ENCODE measurements at regions not wholly inside any gene's neighbourhood (a gene's known extent, or its start where the extent isn't known, plus 50 kb on each side); places are given as distances from the start of the nearest gene placed in this dataset.
"Not testable (repeated sequence)": the region's sequence is repeated elsewhere in the genome, so short reads cannot be mapped to it uniquely, and the experiment has no call there.

DNA sequence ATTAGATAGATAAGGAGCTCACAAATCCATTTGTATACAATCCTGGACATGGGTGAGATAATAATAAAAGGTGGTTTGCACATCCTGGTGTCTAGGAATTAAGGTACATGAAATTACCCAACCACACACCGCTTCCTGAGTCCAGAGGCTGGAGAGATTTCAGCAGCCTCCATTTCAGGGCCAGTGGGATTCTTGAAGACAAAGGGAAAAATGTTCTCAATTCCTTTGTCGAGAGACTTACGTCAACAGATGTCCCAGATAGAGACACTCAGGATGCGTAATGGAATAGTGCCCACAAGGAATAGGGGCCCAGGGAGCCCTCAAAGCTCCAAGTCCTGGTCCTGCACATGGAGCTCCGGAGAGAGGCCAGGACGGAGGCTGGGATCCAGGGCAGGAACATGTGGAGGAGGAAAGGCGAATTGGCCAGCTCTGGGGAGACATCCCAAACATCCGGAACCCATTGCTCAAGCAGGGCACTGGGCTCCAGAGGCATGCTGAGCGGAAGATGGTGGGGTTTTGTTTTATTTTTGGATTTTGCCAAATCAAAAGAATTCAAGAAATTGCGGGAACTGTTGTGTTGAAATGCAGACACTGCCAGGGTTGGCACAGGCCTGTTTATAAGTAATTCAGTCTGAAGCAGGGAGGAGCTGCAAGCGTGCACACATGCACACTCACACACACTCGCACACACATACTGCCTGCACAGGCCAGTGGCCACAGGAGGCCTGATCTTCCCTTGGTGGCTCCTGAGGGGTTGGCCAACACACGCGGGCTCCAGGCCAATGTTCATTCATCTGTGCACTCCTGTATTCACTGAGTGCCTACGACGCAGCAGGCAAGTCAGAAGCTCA, 97.2 kb downstream of the NOG start:
- no peak for DNase-seq (ENCODE audit: low read depth in 3 of 3)

DNA sequence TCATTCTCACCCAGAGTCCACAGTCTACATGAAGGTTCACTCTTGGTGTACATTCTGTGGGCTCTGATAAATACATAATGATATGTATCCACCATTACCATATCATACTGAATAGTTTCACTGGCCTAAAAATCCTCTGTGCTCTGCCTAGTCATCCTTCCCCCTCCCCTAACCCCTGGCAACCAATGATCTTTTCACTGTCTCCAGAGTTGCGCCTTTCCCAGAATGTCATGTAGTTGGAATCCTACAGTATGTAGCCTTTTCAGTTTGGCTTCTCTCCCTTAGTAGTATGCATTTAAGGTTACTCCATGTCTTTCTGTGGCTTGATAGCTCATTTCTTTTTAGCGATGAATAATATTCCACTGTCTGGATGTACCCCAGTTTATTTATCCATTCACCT, 101.3 kb downstream of the NOG start:
- no peak for DNase-seq (ENCODE audit: low read depth in 3 of 3)

DNA sequence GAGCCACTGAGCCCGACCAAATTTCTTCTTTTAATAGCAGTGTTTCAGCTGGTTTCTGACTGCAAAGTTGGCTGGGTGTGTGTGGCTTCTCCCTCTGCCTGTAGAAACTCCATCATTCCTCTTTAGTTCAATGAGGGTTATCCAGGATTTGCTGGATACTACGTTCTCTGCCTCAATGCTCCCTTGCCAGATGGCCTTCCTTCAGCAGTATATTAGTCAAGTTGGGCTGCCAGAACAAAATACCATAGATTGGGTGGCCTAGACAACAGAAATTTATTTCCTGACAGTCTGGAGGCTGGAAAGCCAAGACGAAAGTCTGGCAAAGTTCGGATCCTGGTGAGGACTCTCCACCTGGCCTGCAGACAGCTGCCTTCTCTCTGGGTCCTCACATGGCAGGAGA, 103.7 kb downstream of the NOG start:
- DNase-seq (ENCODE audit: low read depth in 3 of 3): no peak

DNA sequence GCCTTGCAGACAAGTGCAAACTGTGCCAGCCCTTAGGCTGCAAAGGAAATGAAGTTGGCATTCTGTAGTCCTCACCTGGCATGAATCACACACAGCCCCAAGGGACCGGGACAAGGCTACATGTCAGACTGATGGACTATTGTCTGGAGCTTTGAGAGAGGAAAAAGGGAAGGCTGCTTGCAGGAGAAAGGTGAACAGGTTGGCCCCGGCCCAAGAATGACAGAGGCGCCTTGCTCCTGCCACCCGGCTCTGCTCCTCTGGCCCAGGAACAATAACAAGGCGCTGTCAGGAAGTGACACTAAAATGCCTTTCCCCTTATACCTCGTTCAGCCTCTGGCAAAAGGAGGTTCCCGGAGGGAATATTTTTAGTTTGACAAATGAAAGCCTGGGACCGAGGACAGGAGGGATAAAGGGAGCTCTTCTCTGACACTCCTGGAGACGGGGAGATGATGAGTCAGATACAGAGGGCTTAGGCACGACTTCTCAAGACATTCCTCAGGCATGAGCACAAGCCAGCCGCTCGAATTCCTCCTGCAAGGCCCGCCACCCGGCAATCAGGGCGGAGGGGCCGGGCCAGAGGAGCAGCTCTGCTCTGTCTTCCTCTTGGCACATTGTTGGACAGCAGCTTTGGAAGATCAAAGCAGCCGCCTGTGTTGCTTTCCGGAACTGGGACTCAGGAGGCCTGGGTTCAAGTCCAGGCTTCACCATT, 105.8 kb downstream of the NOG start:
- no peak for DNase-seq (ENCODE audit: low read depth in 3 of 3)

DNA sequence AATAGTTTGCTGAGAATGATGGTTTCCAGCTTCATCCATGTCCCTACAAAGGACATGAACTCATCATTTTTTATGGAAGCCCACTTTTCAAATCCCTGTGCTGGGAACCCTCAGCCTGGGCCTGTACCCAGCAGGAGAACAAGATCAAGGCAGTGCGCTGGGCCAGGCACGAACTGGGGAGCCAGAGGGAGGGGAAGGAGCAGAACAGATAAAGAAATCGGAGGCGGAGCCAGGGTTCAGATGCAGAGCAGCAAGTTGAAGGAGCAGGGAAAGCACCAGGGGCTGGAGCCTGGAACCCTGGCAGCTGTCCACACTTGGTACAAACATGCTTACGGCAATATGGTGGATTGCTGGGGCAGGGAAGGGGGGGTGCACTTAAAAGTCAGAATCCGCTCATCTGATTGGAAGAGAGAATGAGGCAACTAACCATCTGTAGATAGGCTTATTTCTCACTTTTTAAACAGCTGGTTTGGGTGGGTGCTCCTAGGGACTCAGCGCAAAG, 107.5 kb downstream of the NOG start:
- DNase-seq (ENCODE audit: low read depth in 3 of 3): no peak

DNA sequence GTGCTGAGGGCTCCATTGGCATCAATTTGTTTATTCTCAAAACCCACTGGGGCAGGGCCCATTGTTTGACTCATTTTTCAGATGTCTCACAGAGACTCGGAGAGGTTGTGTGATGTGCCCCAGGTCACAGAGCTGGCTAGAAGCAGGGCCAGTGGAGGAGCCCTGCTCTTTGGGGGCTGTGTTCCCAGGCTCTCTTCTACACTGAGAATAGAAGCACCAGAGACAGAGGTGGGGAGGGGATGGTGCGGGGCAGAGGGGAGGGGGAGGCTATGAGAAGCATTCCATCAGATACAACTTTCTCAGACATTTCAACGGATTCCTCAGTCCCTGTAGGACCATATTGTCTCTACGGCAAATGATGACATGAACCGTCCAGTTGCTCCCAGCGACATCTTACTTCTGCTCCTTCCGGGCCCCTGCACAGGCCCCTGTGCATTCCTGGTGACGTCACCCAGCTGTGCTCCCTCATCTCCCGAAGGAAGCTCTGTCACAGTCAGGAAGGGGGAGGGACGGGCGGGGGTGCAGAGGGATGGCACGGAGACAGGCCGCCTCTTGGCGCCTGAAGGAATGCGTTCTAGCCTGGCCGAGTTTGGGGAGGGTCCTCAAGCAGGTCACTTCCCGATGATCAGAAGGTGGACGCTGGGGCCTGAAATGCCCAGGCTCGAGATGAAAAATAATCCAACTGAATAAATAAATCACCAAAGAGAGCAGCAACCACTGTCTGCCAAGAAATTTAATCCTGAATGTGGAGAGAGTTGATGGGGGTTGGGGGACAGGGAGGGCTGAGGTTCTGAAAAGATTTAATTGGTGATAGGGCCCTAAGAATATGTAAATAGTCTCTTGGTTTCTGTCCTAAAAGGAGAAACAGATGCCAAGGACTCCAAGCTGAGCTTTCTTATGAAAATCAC, 114.1 kb downstream of the NOG start:
- no peak for DNase-seq (ENCODE audit: low read depth in 3 of 3)

DNA sequence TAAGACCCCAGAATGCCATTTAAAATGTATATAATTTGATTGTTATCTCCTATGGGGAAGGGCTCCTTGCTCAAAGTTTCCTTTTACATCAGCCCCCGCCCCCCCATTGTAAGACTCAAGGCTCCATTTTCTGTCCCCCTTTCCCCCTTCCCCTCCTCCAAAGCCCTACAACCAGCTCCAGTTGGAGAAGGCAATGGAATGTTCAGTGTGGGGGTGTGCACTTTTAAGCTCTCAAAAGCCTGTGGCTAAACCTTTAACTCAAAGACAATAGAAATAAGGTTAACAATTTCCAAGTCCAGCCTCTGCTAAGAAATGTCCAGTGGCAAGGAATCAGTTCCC, 114.7 kb downstream of the NOG start:
- DNase-seq (ENCODE audit: low read depth in 3 of 3): no peak

DNA sequence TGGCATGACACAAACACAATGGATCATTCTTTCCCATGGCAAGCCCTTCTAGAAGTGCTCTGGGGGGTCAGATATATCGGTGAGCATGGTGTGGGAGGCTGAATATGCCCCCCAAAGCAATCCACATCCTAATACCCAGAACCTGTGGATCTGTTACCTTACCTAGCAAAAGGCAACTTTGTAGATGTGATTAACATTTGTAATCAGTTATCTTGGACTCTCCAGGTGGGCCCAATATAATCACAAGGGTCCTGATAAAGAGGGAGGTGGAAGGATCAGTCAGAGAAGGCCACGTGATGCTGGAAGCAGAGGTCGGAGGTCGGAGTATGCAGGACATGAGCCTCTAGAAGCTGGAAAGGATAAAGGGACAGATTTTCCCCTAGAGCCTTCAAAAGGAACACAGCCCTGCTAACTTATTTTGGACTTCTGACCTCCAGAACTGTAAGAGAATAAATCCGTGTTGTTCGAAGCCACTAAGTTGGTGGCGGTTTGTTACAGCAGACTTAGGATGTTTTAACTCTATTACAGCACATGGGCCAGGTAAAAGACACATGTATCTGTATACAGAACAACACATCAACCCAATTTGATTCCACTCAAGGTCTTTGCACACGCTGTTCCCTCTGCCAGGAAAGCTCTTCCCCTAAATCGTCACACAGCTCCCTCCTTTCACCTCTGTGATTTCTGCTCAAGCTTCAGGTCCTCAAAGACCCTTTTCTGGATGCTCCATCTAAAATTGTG, 115.3 kb downstream of the NOG start:
- no peak for DNase-seq (ENCODE audit: low read depth in 3 of 3)

DNA sequence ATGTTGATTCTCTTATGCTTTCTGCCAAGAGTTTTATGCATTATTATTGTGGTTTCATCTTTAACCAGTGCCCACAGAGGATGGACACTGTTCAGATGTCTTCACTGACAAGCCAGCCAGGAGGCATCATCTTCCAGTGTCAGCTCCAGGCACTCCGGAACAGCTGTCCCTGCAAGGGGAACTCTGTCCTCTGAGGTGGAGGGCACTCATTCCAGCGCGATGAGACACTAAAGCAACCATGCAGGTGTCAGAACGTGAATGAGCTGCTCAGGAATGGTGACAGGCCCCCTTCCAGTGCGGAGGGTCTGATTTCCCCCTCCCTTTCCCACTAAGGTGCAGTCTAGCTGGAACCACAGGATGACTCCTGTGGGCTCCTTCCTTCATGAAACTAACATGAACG, 117.5 kb downstream of the NOG start:
- no peak for DNase-seq (ENCODE audit: low read depth in 3 of 3)

DNA sequence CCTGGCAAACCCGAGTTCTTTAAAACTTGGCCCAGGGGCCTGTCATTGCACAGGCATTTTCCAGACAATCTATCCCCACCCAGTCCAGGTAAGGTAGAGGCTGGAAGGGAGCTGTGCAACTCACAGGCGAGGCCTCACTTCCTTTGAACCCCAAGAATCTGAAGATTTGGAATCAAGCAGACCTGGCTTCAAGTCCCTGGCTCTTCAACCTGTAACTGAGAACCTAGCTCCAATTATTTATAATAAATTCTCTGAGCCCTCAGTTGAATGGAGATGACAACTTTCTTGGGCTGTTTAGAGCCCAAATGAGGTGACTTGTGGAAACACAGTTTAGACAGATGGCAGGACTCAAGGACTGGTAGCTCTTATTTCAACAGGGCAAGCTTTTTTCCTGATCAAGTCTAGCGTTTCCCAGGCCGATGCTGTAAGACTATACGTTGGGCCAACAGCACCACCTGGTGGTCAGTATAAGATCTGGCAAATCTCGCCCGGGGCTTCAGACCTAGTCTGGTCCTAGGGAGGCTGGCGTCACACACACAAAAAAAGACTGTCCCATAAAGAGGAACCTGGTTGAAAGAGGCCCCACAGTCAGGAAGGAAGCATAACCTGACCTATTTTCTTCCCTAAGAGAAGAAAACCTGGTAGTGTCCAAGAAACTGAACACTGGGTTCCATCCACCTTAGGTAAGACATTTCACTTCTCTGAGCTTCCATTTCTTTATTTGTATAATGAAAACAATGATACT, 117.9 kb downstream of the C17orf67 start:
- peak; percentile 62 to 68 (median 64) for DNase-seq (ENCODE audit: low read depth in 3 of 3)

DNA sequence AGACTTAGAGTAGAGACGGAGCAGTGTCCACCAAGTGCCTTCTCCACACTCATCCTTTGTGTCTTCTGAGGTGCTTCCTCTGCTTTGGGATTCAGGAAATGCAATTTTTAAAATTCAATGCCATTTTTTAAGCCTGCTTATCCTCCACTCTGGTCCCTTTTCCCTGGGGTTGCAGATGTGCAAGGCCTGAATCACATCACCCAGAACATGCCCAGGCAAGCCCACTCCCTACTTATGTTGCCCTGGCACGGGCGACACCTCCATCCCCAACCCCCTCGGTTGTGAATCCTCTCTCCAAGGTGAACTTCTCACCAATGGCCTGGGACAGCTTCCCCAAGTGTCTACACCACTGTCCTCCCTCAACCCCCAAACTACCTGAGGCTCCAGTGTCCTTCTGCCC, 116.2 kb downstream of the C17orf67 start:
- DNase-seq (ENCODE audit: low read depth in 3 of 3): no peak

DNA sequence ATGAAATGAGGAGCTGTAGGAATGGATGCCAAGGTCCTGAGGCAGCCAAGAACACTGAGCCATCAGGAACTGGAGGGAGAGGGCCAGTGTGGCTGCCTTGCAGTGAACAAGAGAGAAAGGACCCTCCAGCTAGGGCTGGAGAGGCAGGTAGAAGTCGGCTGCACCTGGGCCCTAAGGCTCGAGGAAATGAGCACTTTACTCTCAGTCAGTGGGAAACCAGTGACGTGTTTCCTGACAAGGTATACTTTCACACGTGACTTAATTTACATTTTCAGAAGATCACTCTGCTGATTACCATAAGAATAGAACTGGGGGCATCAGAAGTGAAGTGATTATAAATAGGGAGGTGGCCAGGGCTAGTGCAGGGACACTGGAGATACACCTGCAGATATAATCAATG, 115.2 kb downstream of the C17orf67 start:
- DNase-seq (ENCODE audit: low read depth in 3 of 3): no peak

DNA sequence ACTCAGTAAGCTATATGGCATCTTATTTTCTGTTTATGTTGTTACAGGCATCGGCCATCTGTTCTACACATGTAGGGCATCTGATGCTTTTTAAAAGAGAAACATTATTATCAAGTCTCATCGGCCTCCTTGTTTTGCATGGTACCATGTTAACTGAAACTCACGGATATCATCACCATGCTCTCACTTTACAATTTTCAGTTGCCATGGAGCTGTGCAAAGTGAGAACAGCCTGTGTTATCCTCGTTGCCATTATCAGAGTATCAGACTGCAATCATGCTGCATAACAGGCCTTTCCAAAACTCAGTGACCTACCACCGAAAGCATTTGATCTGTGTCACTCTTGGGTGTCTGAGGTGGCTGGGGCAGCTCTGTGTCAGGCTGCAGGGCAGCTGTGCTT, 110.3 kb downstream of the C17orf67 start:
- DNase-seq (ENCODE audit: low read depth in 3 of 3): no peak

DNA sequence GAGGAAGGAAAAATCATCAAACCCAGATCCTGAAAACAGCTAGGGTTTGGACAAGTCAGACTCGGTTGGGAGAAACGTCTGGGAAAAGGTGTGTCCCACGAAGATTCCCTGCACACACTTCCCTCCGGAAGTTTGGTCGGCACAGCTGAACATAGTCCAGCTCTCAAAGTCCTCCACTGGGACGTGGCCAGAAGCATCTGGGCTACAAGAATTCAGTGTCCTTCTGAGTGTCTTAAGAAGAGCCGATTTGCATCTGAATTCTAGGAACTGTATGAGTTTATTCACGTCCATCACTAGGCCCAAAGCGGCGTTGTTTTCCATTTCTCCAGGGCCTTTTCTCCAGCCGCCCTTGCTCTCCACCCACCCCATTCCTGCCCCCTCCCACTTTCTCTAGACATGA, 109.1 kb downstream of the C17orf67 start:
- DNase-seq (ENCODE audit: low read depth in 3 of 3): no peak

DNA sequence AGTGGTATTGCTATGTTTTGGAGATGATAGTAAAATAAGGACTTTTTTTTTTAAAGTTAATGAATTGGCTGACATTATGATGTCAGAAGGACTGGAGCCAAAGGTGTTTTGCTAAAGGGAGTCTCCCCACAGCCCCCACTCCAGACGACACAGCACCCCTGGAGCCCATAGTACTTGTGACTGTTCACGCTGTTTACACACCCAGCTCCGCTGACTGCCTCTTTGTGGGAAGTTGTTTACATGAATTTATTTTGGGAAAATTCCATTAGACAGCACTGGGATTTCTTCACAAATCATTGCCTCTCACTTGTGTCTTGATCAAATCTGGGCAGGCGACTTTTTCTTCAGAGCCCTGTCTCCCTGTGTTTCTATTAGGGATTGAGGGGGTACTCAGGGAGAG, 108.6 kb downstream of the C17orf67 start:
- DNase-seq (ENCODE audit: low read depth in 3 of 3): no peak

DNA sequence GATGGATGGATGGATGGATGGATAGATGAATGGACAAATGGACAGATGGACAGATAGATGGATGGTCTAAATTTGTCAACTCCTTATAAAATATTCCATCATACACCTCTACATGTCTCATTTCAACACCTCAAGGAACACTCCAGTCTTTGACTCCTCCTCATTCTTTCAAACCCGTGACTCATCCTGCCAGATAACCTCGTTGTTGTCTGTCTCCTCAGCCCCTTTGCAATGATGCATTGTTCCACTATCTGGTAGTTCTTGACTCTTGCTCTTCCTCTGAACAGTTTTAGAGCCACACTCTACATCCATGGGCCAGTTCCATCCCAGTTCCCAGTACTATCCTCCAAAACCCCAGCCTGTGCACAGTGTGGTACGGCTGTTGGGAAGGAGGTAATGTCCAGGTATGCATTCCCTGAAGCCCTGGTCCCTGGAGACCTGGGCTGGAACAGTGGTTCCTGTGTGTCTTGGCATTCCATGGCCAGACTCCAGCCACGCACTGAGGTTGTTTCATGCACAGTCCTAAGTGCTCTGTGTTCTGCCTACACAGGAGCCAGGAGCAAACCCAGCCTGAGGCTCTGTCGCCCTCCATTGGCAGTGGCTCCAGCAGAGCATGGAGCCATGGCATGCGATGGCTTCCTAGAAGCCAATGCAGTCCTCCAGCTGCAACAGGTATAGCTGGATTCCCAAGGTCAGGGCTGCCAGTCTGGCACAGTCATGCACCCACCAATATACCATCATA, 105.7 kb downstream of the C17orf67 start:
- DNase-seq (ENCODE audit: low read depth in 3 of 3): no peak

DNA sequence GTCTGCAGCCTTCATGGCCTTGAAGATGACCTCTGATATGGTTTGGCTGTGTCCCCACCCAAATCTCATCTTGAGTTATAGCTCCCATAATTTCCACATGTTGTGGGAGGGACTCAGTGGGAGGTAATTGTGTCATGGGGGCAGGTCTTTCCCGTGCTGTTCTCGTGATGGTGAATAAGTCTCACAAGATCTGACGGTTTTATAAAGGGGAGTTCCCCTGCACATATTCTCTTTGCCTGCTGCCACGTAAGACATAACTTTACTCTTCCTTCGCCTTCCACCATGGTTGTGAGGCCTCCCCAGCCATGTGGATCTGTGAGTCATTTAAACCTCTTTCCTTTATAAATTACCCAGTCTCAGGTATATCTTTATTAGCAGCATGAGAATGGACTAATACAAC, 102.6 kb downstream of the C17orf67 start:
- DNase-seq (ENCODE audit: low read depth in 3 of 3): not testable (repeated sequence)

DNA sequence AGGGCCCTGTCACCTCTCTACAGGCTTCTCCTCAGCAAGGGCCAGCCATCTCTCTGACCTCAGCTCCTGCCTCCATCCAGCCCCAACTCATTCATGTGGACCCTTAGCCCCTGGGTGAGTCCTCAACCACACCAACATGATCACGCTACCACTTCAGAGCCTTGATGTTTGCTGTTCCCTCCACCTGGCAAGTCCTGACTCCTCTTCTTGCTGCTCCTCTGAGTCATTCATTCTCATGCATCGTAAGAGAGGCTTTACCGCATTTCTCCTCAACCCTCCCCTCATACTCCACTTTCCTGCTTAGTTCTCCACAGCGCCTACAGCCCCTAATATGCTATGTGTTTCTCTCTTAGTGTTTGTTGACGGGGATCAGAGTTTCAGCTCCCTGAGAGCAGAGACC, 99.9 kb downstream of the C17orf67 start:
- DNase-seq (ENCODE audit: low read depth in 3 of 3): no peak

DNA sequence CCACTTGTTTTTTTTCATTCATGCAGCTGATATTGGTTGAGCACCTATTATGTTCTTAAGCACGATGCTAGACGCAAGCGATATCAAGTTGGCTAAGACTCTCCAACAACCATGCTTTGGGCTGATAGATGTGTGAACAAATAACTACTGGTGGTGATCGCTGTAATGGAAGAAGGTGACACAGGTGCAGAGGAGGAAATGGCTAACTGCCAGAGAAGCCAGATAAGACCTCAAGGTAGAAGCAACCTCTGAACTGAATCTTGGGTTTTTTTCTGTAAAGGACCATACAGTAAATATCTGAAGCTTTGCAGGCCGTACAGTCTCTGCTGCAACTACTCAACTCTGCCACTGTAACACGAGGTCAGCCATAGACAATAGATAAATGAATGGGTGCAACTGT, 97.9 kb downstream of the C17orf67 start:
- DNase-seq (ENCODE audit: low read depth in 3 of 3): no peak

All from stimulated activated CD4-positive, alpha-beta T cell treated with anti-CD3 and anti-CD28 coated beads, TNF-alpha, amount 100 ng/mL, for 48 hours (primary cell).